Neural cell (in vitro differentiated cells): ENCODE measurements at regions not wholly inside any gene's neighbourhood (a gene's known extent, or its start where the extent isn't known, plus 50 kb on each side); places are given as distances from the start of the nearest gene placed in this dataset.

Experiments
- H2AFZ ChIP-seq: fragments of 200-600, 300-800 bp; sonication (generic), shearing (Covaris generic); 2 replicates; pipeline ENCODE4 v1.6.0; 2014; ENCODE audit warnings: low read depth, mild to moderate bottlenecking, antibody characterized with exemption, low read length, moderate library complexity
- H3F3A ChIP-seq: fragments of 200-600 bp; shearing (Covaris generic); 2 replicates; pipeline ENCODE4 v1.6.1; 2016; ENCODE audit warnings: mild to moderate bottlenecking, moderate library complexity, mixed read lengths, antibody characterized with exemption, low read length; ENCODE audit not compliant: insufficient read depth, poor library complexity, severe bottlenecking
- H3K27ac ChIP-seq: fragments of 200-600, 300-800 bp; sonication (generic), shearing (Covaris generic); 2 replicates; pipeline ENCODE4 v1.5.1; 2014; ENCODE audit warnings: mild to moderate bottlenecking, low read length, moderate library complexity
- H3K27me3 ChIP-seq: fragments of 300-800, 200-600 bp; sonication (generic), shearing (Covaris generic); 2 replicates; pipeline ENCODE4 v1.6.0; 2014; ENCODE audit warnings: mild to moderate bottlenecking, low read depth, low read length, moderate library complexity; ENCODE audit not compliant: insufficient read depth
- H3K36me3 ChIP-seq: fragments of 300-800, 200-600 bp; sonication (generic), shearing (Covaris generic); 2 replicates; pipeline ENCODE4 v1.5.1; 2014; ENCODE audit warnings: mild to moderate bottlenecking, antibody characterized with exemption, low read length, moderate library complexity; ENCODE audit not compliant: insufficient read depth
- H3K4me2 ChIP-seq: fragments of 300-800, 200-600 bp; sonication (generic), shearing (Covaris generic); 2 replicates; pipeline ENCODE4 v1.6.0; 2014; ENCODE audit warnings: mild to moderate bottlenecking, low read length
- H3K4me3 ChIP-seq: fragments of 300-800, 200-600 bp; sonication (generic), shearing (Covaris generic); 2 replicates; pipeline ENCODE4 v1.5.1; 2014; ENCODE audit warnings: mild to moderate bottlenecking, low read length, moderate library complexity
- H3K79me2 ChIP-seq: fragments of 200-600 bp; shearing (Covaris generic); replicated peaks from 2 replicates; pipeline ENCODE4 v1.6.0; 2014; ENCODE audit warnings: mild to moderate bottlenecking, low read length, moderate library complexity; ENCODE audit not compliant: insufficient read depth
- H3K9ac ChIP-seq: fragments of 300-800, 200-600 bp; sonication (generic), shearing (Covaris generic); 2 replicates; pipeline ENCODE4 v1.6.1; 2016; ENCODE audit warnings: mild to moderate bottlenecking, low read length, mixed read lengths
- H3K9me2 ChIP-seq: fragments of 200-600 bp; shearing (Covaris generic); 2 replicates; pipeline ENCODE4 v1.6.1; 2016; ENCODE audit warnings: mild to moderate bottlenecking, low read length, mixed read lengths; ENCODE audit not compliant: insufficient read depth
- H3K9me3 ChIP-seq: fragments of 200-600, 300-800 bp; sonication (generic), shearing (Covaris generic); 2 replicates; pipeline ENCODE4 v1.6.1; 2016; ENCODE audit warnings: mild to moderate bottlenecking, mixed run types, low read length, moderate library complexity, mixed read lengths
- H4K20me1 ChIP-seq: fragments of 200-600 bp; shearing (Covaris generic); 2 replicates; pipeline ENCODE4 v1.6.1; 2016; ENCODE audit warnings: mild to moderate bottlenecking, mixed run types; ENCODE audit not compliant: insufficient read depth
- EP300 ChIP-seq: fragments of 450-650 bp; conservative IDR thresholded peaks from 2 replicates; pipeline ENCODE4 v1.6.1; 2014; ENCODE audit warnings: antibody characterized with exemption, mild to moderate bottlenecking, moderate library complexity; ENCODE audit not compliant: poor library complexity, severe bottlenecking
- EZH2 ChIP-seq: fragments of 200-600, 300-800 bp; shearing (Covaris generic), sonication (generic); IDR thresholded peaks from 2 replicates; pipeline ENCODE4 v1.6.1; 2014; ENCODE audit warnings: antibody characterized with exemption, low read length, borderline replicate concordance, mild to moderate bottlenecking; ENCODE audit not compliant: insufficient read depth, poor library complexity, severe bottlenecking
- MXI1 ChIP-seq: fragments of 450-650 bp; conservative IDR thresholded peaks from 2 replicates; pipeline ENCODE4 v1.6.1; 2014; ENCODE audit warnings: antibody characterized with exemption, mild to moderate bottlenecking; ENCODE audit not compliant: poor library complexity, severe bottlenecking
- POLR2AphosphoS5 ChIP-seq: IDR thresholded peaks from 2 replicates; pipeline ENCODE4 v1.6.1; 2012
- RAD21 ChIP-seq: fragments of 450-650 bp; conservative IDR thresholded peaks from 2 replicates; pipeline ENCODE4 v1.6.1; 2014; ENCODE audit warnings: antibody characterized with exemption, mild to moderate bottlenecking, moderate library complexity
- SMC3 ChIP-seq: fragments of 450-650 bp; conservative IDR thresholded peaks from 2 replicates; pipeline ENCODE4 v1.6.1; 2014; ENCODE audit warnings: antibody characterized with exemption, mild to moderate bottlenecking, moderate library complexity; ENCODE audit not compliant: poor library complexity
- TAF1 ChIP-seq: IDR thresholded peaks from 2 replicates; pipeline ENCODE4 v1.6.1; 2012; ENCODE audit warnings: low read depth
- TF ChIP-seq, protein P1 (sequence below): IDR thresholded peaks from 2 replicates; pipeline ENCODE4 v1.6.1; 2012; ENCODE audit warnings: borderline replicate concordance
- TF ChIP-seq, protein P2 (sequence below): fragments of 450-650 bp; IDR thresholded peaks from 2 replicates; pipeline ENCODE4 v1.5.1; 2014; ENCODE audit warnings: antibody characterized with exemption, mild to moderate bottlenecking, moderate library complexity; ENCODE audit not compliant: poor library complexity, severe bottlenecking

DNA sequence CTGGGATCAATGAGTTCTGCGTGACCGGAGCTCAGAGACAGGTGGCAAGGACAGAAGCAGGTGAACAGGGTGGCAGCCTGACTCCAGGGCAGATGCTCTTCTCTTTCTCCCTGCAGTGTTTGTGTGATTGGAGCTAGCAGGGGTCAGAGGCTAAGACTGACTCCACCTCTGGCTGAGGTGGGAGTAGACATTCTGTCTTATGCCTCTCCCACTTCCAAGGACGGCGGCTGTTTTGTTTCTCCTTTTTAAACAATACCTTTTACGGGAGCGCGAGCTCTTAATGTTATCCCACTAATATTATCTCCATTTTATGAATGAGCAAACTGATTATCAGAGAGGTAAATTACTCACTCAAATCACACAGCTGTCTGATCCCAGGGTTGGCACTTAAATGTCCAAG, 323.7 kb downstream of the MIAT start:
- no peaks in the 10 kb centered on the region for H4K20me1 ChIP-seq
- TF ChIP-seq MXI1 (no peak), SMC3 (no peak), POLR2AphosphoS5 (no peak)
- H2AFZ ChIP-seq = no peak overlapping the region
- no peak overlapping the region for H3K4me2 ChIP-seq
- no peak overlapping the region for H3K27ac ChIP-seq
- H3F3A ChIP-seq = no peaks in the 10 kb centered on the region
- H3K9ac ChIP-seq = no peak overlapping the region
- no peaks in the 10 kb centered on the region for H3K79me2 ChIP-seq
- H3K27me3 ChIP-seq = no peaks in the 10 kb centered on the region
- no peaks in the 10 kb centered on the region for H3K36me3 ChIP-seq
- H3K9me2 ChIP-seq = no peaks in the 10 kb centered on the region
- H3K4me3 ChIP-seq = no peak overlapping the region
- H3K9me3 ChIP-seq = no peaks in the 10 kb centered on the region

DNA sequence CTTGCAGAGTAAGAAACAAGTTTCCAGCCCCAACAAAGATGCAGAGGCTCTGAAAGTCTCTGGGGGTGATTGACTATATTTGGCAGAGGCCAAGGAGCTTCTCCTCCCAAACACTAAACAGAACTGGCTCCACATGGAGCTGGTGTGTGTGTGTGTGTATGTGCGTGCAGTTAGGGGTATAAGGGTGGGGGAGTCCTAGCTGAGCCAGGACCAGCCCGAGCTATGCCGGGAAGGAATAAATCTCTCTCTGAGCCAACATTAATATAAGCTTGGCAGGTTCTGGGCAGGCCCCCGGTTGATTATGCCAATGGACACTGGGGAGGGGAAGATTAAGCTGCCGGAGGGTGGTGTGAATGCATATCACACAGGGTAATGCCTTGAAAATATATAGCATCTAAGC, 324.2 kb downstream of the MIAT start:
- H3K79me2 ChIP-seq = no peaks in the 10 kb centered on the region
- H3K27ac ChIP-seq = no peak overlapping the region
- no peak overlapping the region for H3K4me3 ChIP-seq
- H3K27me3 ChIP-seq = no peaks in the 10 kb centered on the region
- no peak overlapping the region for H3K4me2 ChIP-seq
- no peak overlapping the region for H2AFZ ChIP-seq
- no peaks in the 10 kb centered on the region for H3K36me3 ChIP-seq
- no peaks in the 10 kb centered on the region for H3K9me2 ChIP-seq
- H3K9ac ChIP-seq = no peak overlapping the region
- H3F3A ChIP-seq = no peaks in the 10 kb centered on the region
- no peaks in the 10 kb centered on the region for H3K9me3 ChIP-seq
- TF ChIP-seq POLR2AphosphoS5 = no peak
- no peak for TF ChIP-seq EZH2
- TF ChIP-seq, protein P1, sequence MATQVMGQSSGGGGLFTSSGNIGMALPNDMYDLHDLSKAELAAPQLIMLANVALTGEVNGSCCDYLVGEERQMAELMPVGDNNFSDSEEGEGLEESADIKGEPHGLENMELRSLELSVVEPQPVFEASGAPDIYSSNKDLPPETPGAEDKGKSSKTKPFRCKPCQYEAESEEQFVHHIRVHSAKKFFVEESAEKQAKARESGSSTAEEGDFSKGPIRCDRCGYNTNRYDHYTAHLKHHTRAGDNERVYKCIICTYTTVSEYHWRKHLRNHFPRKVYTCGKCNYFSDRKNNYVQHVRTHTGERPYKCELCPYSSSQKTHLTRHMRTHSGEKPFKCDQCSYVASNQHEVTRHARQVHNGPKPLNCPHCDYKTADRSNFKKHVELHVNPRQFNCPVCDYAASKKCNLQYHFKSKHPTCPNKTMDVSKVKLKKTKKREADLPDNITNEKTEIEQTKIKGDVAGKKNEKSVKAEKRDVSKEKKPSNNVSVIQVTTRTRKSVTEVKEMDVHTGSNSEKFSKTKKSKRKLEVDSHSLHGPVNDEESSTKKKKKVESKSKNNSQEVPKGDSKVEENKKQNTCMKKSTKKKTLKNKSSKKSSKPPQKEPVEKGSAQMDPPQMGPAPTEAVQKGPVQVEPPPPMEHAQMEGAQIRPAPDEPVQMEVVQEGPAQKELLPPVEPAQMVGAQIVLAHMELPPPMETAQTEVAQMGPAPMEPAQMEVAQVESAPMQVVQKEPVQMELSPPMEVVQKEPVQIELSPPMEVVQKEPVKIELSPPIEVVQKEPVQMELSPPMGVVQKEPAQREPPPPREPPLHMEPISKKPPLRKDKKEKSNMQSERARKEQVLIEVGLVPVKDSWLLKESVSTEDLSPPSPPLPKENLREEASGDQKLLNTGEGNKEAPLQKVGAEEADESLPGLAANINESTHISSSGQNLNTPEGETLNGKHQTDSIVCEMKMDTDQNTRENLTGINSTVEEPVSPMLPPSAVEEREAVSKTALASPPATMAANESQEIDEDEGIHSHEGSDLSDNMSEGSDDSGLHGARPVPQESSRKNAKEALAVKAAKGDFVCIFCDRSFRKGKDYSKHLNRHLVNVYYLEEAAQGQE = no peak
- H4K20me1 ChIP-seq = no peaks in the 10 kb centered on the region

DNA sequence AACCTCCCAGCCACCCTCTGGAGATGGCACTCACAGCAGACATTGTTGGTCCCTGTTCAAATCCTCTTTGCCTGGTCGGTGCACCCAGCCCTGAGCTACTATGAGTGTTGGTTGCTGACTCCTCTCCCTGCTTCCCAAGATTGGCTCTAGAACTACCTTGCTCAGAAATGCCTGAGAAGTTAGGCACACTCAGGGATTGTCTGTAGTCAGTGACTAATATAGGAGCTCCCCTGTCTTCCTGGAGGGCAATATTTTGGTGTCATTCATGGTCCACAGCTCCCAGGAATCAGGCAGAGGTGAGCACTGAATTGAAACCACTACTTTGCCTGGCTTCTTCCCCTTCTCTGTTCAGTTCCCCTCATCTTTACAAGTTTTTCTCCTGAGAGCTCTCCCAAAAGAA, 325.9 kb downstream of the MIAT start:
- no peak overlapping the region for H3K4me3 ChIP-seq
- TF ChIP-seq EP300 = no peak
- no peak for TF ChIP-seq RAD21
- TF ChIP-seq, protein P2, sequence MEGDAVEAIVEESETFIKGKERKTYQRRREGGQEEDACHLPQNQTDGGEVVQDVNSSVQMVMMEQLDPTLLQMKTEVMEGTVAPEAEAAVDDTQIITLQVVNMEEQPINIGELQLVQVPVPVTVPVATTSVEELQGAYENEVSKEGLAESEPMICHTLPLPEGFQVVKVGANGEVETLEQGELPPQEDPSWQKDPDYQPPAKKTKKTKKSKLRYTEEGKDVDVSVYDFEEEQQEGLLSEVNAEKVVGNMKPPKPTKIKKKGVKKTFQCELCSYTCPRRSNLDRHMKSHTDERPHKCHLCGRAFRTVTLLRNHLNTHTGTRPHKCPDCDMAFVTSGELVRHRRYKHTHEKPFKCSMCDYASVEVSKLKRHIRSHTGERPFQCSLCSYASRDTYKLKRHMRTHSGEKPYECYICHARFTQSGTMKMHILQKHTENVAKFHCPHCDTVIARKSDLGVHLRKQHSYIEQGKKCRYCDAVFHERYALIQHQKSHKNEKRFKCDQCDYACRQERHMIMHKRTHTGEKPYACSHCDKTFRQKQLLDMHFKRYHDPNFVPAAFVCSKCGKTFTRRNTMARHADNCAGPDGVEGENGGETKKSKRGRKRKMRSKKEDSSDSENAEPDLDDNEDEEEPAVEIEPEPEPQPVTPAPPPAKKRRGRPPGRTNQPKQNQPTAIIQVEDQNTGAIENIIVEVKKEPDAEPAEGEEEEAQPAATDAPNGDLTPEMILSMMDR = no peak
- TF ChIP-seq EZH2 = no peak
- no peak for TF ChIP-seq TAF1
- TF ChIP-seq, protein P1 = no peak
- TF ChIP-seq POLR2AphosphoS5 = no peak
- no peaks in the 10 kb centered on the region for H3K27me3 ChIP-seq
- H2AFZ ChIP-seq = no peak overlapping the region
- no peaks in the 10 kb centered on the region for H3K36me3 ChIP-seq
- H3K4me2 ChIP-seq = no peak overlapping the region
- H3K27ac ChIP-seq = no peak overlapping the region
- no peaks in the 10 kb centered on the region for H4K20me1 ChIP-seq
- H3K9me2 ChIP-seq = no peaks in the 10 kb centered on the region
- H3F3A ChIP-seq = no peaks in the 10 kb centered on the region
- H3K9ac ChIP-seq = no peak overlapping the region
- no peaks in the 10 kb centered on the region for H3K9me3 ChIP-seq
- H3K79me2 ChIP-seq = no peaks in the 10 kb centered on the region
